BJ (cell line): ENCODE measurements at regions not wholly inside any gene's neighbourhood (a gene's known extent, or its start where the extent isn't known, plus 50 kb on each side); places are given as distances from the start of the nearest gene placed in this dataset.

ENCODE experiments used
- CTCF ChIA-PET: fragments of 350-600 bp; formaldehyde crosslinking; extraction: SDS; loops from one replicate; lab custom pipeline; 2021; ENCODE audit warnings: antibody characterized with exemption, inconsistent platforms; lab: Yijun Ruan, JAX
- POLR2A ChIA-PET: fragments of 300-600 bp; sonication (Branson Sonifier 250); formaldehyde crosslinking; extraction: SDS; loops from one replicate; lab custom pipeline; 2021; ENCODE audit warnings: antibody characterized with exemption; lab: Charles Lee
- DNase-seq: peaks from one replicate; pipeline ENCODE4 v3.0.0-alpha.2; 2011; ENCODE audit warnings: low read depth
- H3K27me3 ChIP-seq: 2 replicates; pipeline ENCODE4 v1.6.0; 2011; ENCODE audit warnings: low read length; ENCODE audit not compliant: control insufficient read depth, insufficient read depth
- H3K36me3 ChIP-seq: 2 replicates; pipeline ENCODE4 v1.5.1; 2011; ENCODE audit warnings: low read length; ENCODE audit not compliant: control insufficient read depth, insufficient read depth
- H3K4me3 ChIP-seq: 2 replicates; pipeline ENCODE4 v1.5.1; 2011; ENCODE audit warnings: low read depth, mild to moderate bottlenecking, control low read depth, low read length
- TF ChIP-seq, protein P1 (sequence below): IDR thresholded peaks from 2 replicates; pipeline ENCODE4 v1.5.1; 2011; ENCODE audit warnings: low read depth, mild to moderate bottlenecking, control low read depth, inconsistent platforms, low read length, moderate library complexity; ENCODE audit not compliant: insufficient read depth

GRCh38 chr4:57777876-57778275 is 667.7 kb upstream of the IGFBP7 start:
- no peak for DNase-seq
- H3K27me3 ChIP-seq = no peaks in the 10 kb centered on the region
- H3K4me3 ChIP-seq = no peak overlapping the region
- H3K36me3 ChIP-seq = no peaks in the 10 kb centered on the region
- ChIA-PET CTCF (no interaction called here), POLR2A (no interaction called here)
- TF ChIP-seq, protein P1, sequence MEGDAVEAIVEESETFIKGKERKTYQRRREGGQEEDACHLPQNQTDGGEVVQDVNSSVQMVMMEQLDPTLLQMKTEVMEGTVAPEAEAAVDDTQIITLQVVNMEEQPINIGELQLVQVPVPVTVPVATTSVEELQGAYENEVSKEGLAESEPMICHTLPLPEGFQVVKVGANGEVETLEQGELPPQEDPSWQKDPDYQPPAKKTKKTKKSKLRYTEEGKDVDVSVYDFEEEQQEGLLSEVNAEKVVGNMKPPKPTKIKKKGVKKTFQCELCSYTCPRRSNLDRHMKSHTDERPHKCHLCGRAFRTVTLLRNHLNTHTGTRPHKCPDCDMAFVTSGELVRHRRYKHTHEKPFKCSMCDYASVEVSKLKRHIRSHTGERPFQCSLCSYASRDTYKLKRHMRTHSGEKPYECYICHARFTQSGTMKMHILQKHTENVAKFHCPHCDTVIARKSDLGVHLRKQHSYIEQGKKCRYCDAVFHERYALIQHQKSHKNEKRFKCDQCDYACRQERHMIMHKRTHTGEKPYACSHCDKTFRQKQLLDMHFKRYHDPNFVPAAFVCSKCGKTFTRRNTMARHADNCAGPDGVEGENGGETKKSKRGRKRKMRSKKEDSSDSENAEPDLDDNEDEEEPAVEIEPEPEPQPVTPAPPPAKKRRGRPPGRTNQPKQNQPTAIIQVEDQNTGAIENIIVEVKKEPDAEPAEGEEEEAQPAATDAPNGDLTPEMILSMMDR = no peak

DNA sequence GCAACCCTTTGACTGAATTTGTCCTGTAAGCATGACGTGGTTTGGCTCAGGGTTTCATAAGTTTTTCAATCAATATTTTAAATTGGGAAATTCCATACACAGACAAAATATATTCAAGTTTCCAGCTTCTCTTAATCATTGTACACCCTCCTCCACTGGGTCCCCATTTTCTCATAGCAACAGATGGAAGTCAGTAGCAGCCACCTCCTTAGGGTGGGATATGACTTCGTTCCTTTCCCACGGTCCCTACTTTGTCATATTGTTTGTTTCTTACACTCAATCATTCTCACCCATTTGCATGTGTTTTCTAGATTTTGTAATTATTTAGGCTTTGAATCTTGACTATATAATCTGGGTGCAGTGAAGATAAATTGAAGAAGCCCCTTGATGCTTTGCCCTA is 664.5 kb upstream of the IGFBP7 start:
- DNase-seq = no peak
- TF ChIP-seq, protein P1 = no peak
- Histone ChIP-seq H3K36me3 (no peaks in the 10 kb centered on the region), H3K4me3 (no peak overlapping the region), H3K27me3 (no peaks in the 10 kb centered on the region)
- CTCF ChIA-PET = interaction anchor here (1.0 kb wide), 2 partner anchors 10 to 12 kb away, joined by 3 to 6 read pairs; no protein-coding TSS in a partner anchor
- POLR2A ChIA-PET = no interaction called here

DNA sequence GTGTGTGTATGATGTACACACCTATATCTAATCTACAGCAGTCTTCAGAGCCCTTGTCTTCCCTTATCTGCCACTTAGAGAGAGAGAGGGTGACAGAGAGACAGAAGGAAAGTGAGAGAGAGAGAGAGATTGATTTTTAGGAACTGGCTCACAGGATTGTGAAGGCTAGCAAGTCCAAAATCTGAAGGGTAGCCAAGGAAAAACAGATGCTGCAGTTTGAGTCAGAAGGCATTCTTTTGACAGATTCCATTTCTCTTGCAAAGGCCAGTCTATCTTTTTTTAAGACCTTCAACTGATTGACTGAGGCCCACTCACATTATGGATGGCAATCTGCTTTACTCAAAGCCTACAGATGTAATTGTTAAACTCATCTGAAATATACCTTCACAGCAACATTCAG is 664.0 kb upstream of the IGFBP7 start:
- no peak for DNase-seq
- CTCF ChIA-PET = interaction anchor here (1.0 kb wide), 1 partner anchor 10 kb away, joined by 6 read pairs; no protein-coding TSS in a partner anchor
- H3K4me3 ChIP-seq = no peak overlapping the region
- H3K36me3 ChIP-seq = no peaks in the 10 kb centered on the region
- POLR2A ChIA-PET = no interaction called here
- H3K27me3 ChIP-seq = no peaks in the 10 kb centered on the region
- TF ChIP-seq, protein P1 = no peak

DNA sequence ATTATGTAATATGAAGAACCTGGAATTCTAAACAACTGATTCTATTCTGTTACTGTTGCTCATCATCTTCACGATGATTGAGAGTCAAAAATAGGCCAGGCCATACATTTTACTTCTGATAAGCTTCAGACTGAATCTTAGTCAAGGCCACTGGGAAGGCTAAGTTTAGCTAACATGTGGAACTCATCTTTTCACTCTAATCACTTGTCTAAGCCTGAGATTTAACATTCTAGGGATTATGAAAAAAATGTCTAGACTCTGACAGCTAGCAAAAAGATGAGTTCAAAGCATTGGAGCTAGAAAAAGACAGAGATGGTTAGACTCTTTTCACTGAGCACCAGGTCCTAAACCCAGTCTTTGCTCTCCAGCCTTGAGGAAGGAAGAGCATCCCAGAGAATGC is 656.2 kb upstream of the IGFBP7 start:
- no peak for DNase-seq
- Histone ChIP-seq H3K4me3 (no peak overlapping the region), H3K36me3 (no peaks in the 10 kb centered on the region), H3K27me3 (no peaks in the 10 kb centered on the region)
- CTCF ChIA-PET = interaction anchor here (0.7 kb wide), 1 partner anchor 34 kb away, joined by 3 read pairs; no protein-coding TSS in a partner anchor
- POLR2A ChIA-PET = no interaction called here
- TF ChIP-seq, protein P1 = no peak

DNA sequence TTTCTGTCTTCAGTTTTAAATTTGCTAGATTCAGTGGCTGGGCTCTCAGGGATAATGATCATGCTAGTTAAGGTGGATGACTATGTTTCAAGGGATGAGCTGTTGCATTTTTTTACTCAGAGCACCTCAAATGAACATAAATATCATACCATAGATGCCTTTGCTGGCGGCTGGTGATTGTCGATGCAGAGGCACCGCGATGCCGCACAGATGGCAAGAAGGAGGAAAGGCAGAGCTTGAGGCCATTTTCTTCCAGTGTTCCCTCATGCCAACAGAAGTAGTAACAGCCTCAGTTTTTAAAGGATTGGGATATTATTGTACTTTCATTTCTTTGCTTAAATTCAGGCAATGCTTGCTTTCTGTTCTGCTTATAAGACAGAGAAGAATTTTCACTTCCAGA is 654.7 kb upstream of the IGFBP7 start:
- POLR2A ChIA-PET = no interaction called here
- no peaks in the 10 kb centered on the region for H3K27me3 ChIP-seq
- TF ChIP-seq, protein P1 = no peak
- DNase-seq = no peak
- no peaks in the 10 kb centered on the region for H3K36me3 ChIP-seq
- no peak overlapping the region for H3K4me3 ChIP-seq
- CTCF ChIA-PET = interaction anchor here (1.0 kb wide), 1 partner anchor 10 kb away, joined by 6 read pairs; no protein-coding TSS in a partner anchor
